OCI-LY1 (cell line): ENCODE measurements at regions not wholly inside any gene's neighbourhood (a gene's known extent, or its start where the extent isn't known, plus 50 kb on each side); places are given as distances from the start of the nearest gene placed in this dataset.

ENCODE experiments used
- H2AFZ ChIP-seq: fragments of 200-600 bp; sonication (generic), shearing (Covaris generic); 2 replicates; pipeline ENCODE4 v1.6.0; 2014; ENCODE audit warnings: antibody characterized with exemption, mild to moderate bottlenecking, low read length
- H3F3A ChIP-seq: fragments of 200-600 bp; sonication (generic), shearing (Covaris generic); 2 replicates; pipeline ENCODE4 v1.6.0; 2014; ENCODE audit warnings: mild to moderate bottlenecking, antibody characterized with exemption, low read length, moderate library complexity; ENCODE audit not compliant: insufficient read depth
- H3K27ac ChIP-seq: fragments of 200-600 bp; sonication (generic); 2 replicates; pipeline ENCODE4 v1.5.1; 2014; ENCODE audit warnings: low read length, mixed run types, mild to moderate bottlenecking, low read depth; ENCODE audit not compliant: poor library complexity, severe bottlenecking
- H3K27me3 ChIP-seq: fragments of 200-600 bp; sonication (generic); 2 replicates; pipeline ENCODE4 v1.6.0; 2014; ENCODE audit warnings: antibody characterized with exemption, mild to moderate bottlenecking, low read length, moderate library complexity; ENCODE audit not compliant: insufficient read depth
- H3K36me3 ChIP-seq: fragments of 200-600 bp; sonication (generic); 2 replicates; pipeline ENCODE4 v1.6.1; 2014; ENCODE audit warnings: mild to moderate bottlenecking, antibody characterized with exemption, low read length, moderate library complexity, mixed read lengths; ENCODE audit not compliant: insufficient read depth
- H3K4me1 ChIP-seq: fragments of 200-600 bp; sonication (generic); 2 replicates; pipeline ENCODE4 v1.5.1; 2014; ENCODE audit warnings: mild to moderate bottlenecking, low read length, moderate library complexity; ENCODE audit not compliant: insufficient read depth, severe bottlenecking
- H3K4me2 ChIP-seq: fragments of 200-600 bp; sonication (generic), shearing (Covaris generic); 2 replicates; pipeline ENCODE4 v1.6.1; 2014; ENCODE audit warnings: low read length
- H3K4me3 ChIP-seq: fragments of 200-600 bp; sonication (generic); 2 replicates; pipeline ENCODE4 v1.5.1; 2014; ENCODE audit warnings: low read length, low read depth, mild to moderate bottlenecking, mixed read lengths; ENCODE audit not compliant: poor library complexity, severe bottlenecking
- H3K79me2 ChIP-seq: fragments of 200-600 bp; shearing (Covaris generic); 2 replicates; pipeline ENCODE4 v1.6.1; 2016; ENCODE audit warnings: mixed run types, low read length, mixed read lengths; ENCODE audit not compliant: insufficient read depth
- H3K9ac ChIP-seq: fragments of 200-600 bp; sonication (generic), shearing (Covaris generic); 2 replicates; pipeline ENCODE4 v1.6.1; 2014; ENCODE audit warnings: mild to moderate bottlenecking, low read length, mixed read lengths
- H3K9me2 ChIP-seq: fragments of 200-600 bp; sonication (generic), shearing (Covaris generic); 2 replicates; pipeline ENCODE4 v1.6.1; 2014; ENCODE audit warnings: low read depth, mild to moderate bottlenecking, low read length, mixed read lengths
- H3K9me3 ChIP-seq: fragments of 200-600 bp; shearing (Covaris generic); 2 replicates; pipeline ENCODE4 v1.6.1; 2014; ENCODE audit warnings: low read length, mixed read lengths
- H4K20me1 ChIP-seq: fragments of 200-600 bp; sonication (generic), shearing (Covaris generic); 2 replicates; pipeline ENCODE4 v1.6.0; 2016; ENCODE audit warnings: mild to moderate bottlenecking, low read length; ENCODE audit not compliant: insufficient read depth
- CTCF ChIP-seq: fragments of 200-600 bp; sonication (generic), shearing (Covaris generic); IDR thresholded peaks from 2 replicates; pipeline ENCODE4 v1.5.1; 2017; ENCODE audit warnings: mild to moderate bottlenecking, antibody characterized with exemption, low read length, moderate library complexity, mixed read lengths
- EZH2 ChIP-seq: fragments of 200-600 bp; sonication (generic), shearing (Covaris generic); IDR thresholded peaks from 2 replicates; pipeline ENCODE4 v1.8.0; 2017; ENCODE audit warnings: borderline replicate concordance, mixed run types, mild to moderate bottlenecking, antibody characterized with exemption, low read length, moderate library complexity, mixed read lengths

GRCh38 chr6:82741996-82742385 is 323.6 kb downstream of the UBE3D start:
- no peak overlapping the region for H3K27ac ChIP-seq
- H3K9me2 ChIP-seq: no peaks in the 10 kb centered on the region
- H3K79me2 ChIP-seq: no peaks in the 10 kb centered on the region
- no peaks in the 10 kb centered on the region for H3K4me1 ChIP-seq
- H4K20me1 ChIP-seq: no peaks in the 10 kb centered on the region
- H3K9me3 ChIP-seq: no peaks in the 10 kb centered on the region
- H3K9ac ChIP-seq: no peak overlapping the region
- TF ChIP-seq CTCF (no peak), EZH2 (no peak)
- no peak overlapping the region for H3K4me2 ChIP-seq
- no peaks in the 10 kb centered on the region for H3K36me3 ChIP-seq
- H2AFZ ChIP-seq: no peak overlapping the region
- H3K4me3 ChIP-seq: no peak overlapping the region
- H3F3A ChIP-seq: no peaks in the 10 kb centered on the region
- no peaks in the 10 kb centered on the region for H3K27me3 ChIP-seq

DNA sequence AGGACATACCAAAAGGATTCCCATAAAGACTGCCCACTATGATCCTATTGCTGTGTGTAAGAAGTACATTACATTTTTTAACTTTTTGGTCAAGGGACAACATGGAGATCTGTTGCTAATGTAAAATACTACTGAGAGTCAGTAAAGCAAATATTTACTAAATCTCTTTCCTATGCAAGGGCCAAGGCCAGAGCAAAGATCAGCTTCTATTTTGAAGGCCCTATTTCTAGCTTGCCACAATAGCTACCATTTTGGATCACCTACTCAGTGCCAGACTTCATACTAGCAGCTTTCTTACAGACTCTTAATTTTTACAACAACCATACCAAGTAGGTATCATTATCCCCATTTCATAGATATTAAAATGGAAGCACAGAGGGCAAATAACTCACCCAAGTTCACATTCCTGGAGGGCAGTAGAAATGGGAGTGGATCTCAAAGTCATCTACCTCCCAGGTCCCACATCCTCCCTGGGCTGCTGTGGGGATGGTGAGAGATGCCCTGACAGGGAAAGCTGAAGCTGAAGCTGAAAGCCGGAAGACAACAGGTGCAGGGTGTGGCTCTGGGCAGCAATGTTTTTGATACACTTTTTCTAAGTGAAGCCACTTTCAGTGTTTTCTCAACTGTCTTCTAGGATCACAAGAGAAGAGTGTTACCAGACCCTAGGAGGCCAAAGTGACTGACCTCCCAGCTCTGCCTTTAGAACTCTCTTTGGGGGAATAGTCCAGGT is 321.2 kb downstream of the UBE3D start:
- H3K9ac ChIP-seq: no peak overlapping the region
- H3K79me2 ChIP-seq: no peaks in the 10 kb centered on the region
- no peaks in the 10 kb centered on the region for H3K9me3 ChIP-seq
- H3K27me3 ChIP-seq: no peaks in the 10 kb centered on the region
- no peak overlapping the region for H3K4me3 ChIP-seq
- no peaks in the 10 kb centered on the region for H3F3A ChIP-seq
- no peak overlapping the region for H3K4me2 ChIP-seq
- no peaks in the 10 kb centered on the region for H3K36me3 ChIP-seq
- no peaks in the 10 kb centered on the region for H4K20me1 ChIP-seq
- no peak overlapping the region for H3K27ac ChIP-seq
- no peaks in the 10 kb centered on the region for H3K9me2 ChIP-seq
- no peak overlapping the region for H2AFZ ChIP-seq
- no peaks in the 10 kb centered on the region for H3K4me1 ChIP-seq
- TF ChIP-seq CTCF (no peak), EZH2 (no peak)

DNA sequence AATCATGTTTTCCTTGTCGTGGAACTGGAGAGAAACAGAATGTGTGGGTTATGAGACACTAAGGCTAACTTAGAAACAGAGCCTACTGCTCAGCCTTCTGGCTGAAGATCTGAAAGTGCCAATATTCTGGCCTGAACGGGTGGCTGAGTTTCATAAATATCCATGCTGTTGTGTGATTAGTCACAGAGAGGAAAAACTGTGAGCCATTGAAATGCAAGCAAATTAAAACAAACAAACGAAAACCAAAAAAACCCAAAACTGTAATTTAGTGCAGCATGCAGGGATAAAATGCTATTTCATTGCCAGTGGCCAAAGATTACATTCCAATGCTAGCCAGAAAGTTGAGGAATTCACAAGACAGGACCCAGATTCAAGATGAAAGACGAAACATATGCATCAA is 315.1 kb downstream of the UBE3D start:
- no peak overlapping the region for H3K4me2 ChIP-seq
- TF ChIP-seq CTCF (no peak), EZH2 (no peak)
- no peaks in the 10 kb centered on the region for H3K79me2 ChIP-seq
- no peak overlapping the region for H3K9ac ChIP-seq
- no peak overlapping the region for H3K27ac ChIP-seq
- H2AFZ ChIP-seq: no peak overlapping the region
- no peaks in the 10 kb centered on the region for H4K20me1 ChIP-seq
- H3K27me3 ChIP-seq: no peaks in the 10 kb centered on the region
- H3K36me3 ChIP-seq: no peaks in the 10 kb centered on the region
- no peaks in the 10 kb centered on the region for H3K9me2 ChIP-seq
- no peaks in the 10 kb centered on the region for H3K4me1 ChIP-seq
- H3K4me3 ChIP-seq: no peak overlapping the region
- no peaks in the 10 kb centered on the region for H3K9me3 ChIP-seq
- H3F3A ChIP-seq: no peaks in the 10 kb centered on the region
